GM12892 (cell line): ENCODE measurements at regions not wholly inside any gene's neighbourhood (a gene's known extent, or its start where the extent isn't known, plus 50 kb on each side); places are given as distances from the start of the nearest gene placed in this dataset.

Source experiments
- POLR2A ChIP-seq: IDR thresholded peaks from 2 replicates; pipeline ENCODE4 v1.6.1; 2011; ENCODE audit warnings: low read depth, low read length, control low read depth
- POLR2AphosphoS5 ChIP-seq: IDR thresholded peaks from 2 replicates; pipeline ENCODE4 v1.6.1; 2011; ENCODE audit warnings: low read depth, low read length, control low read depth
- TAF1 ChIP-seq: IDR thresholded peaks from 2 replicates; pipeline ENCODE4 v1.6.1; 2011; ENCODE audit warnings: low read depth, mild to moderate bottlenecking, control low read depth, low read length, borderline replicate concordance

GRCh38 chr20:12098421-12098820, 180.7 kb downstream of the BTBD3 start:
- no peak for TF ChIP-seq POLR2A
- TF ChIP-seq TAF1 = no peak
- TF ChIP-seq POLR2AphosphoS5 = no peak
